GM10266 (cell line): ENCODE measurements at regions not wholly inside any gene's neighbourhood (a gene's known extent, or its start where the extent isn't known, plus 50 kb on each side); places are given as distances from the start of the nearest gene placed in this dataset.

Experiments used
- DNase-seq: peaks from one replicate; pipeline ENCODE4 v3.0.0; 2012; ENCODE audit errors: extremely low spot score
- TF ChIP-seq, protein P1 (sequence below): IDR thresholded peaks from 2 replicates; pipeline ENCODE4 v1.5.1; 2012; ENCODE audit warnings: mild to moderate bottlenecking, low read depth; ENCODE audit not compliant: control insufficient read depth, insufficient read depth; ENCODE audit errors: missing control alignments

DNA sequence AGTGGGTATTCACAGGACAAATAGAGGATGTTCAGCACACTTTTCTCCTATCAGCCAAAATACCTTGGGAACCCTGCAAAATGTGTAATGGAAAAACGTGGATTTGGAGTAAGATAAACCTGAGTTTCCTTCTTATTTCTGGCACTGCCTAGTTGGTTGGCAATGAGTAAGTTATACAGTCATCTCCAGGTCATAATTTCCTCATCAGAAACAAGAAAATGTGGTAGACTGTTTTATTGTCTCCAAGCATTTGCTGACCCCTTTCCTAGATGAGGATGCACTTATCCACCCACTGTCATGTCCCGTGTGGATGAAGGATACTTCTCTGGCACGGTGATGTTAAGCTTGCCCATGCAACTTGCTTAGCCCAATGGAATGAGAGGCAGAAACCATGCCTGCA is 458.0 kb downstream of the KIF2B start:
- TF ChIP-seq, protein P1, sequence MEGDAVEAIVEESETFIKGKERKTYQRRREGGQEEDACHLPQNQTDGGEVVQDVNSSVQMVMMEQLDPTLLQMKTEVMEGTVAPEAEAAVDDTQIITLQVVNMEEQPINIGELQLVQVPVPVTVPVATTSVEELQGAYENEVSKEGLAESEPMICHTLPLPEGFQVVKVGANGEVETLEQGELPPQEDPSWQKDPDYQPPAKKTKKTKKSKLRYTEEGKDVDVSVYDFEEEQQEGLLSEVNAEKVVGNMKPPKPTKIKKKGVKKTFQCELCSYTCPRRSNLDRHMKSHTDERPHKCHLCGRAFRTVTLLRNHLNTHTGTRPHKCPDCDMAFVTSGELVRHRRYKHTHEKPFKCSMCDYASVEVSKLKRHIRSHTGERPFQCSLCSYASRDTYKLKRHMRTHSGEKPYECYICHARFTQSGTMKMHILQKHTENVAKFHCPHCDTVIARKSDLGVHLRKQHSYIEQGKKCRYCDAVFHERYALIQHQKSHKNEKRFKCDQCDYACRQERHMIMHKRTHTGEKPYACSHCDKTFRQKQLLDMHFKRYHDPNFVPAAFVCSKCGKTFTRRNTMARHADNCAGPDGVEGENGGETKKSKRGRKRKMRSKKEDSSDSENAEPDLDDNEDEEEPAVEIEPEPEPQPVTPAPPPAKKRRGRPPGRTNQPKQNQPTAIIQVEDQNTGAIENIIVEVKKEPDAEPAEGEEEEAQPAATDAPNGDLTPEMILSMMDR = no peak
- no peak for DNase-seq

DNA sequence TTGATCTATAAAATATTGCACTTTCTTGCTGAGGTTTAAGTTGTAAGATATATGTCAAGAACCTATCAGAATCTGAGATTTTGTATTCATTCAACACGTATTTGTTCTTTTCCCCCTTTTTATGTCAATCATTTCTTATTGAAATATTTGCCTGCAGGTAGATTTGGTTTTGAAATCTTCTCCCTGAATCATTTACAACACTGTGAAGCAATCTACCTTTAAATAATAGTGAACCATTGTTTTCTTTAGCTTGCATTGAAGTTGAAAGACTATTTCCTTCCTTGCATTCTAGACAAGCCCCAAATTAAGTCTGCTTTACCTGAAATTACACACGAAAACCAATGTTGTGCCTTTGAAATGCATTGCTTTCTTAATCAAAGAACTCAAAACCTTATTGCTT is 460.2 kb downstream of the KIF2B start:
- no peak for DNase-seq
- TF ChIP-seq, protein P1 = no peak

DNA sequence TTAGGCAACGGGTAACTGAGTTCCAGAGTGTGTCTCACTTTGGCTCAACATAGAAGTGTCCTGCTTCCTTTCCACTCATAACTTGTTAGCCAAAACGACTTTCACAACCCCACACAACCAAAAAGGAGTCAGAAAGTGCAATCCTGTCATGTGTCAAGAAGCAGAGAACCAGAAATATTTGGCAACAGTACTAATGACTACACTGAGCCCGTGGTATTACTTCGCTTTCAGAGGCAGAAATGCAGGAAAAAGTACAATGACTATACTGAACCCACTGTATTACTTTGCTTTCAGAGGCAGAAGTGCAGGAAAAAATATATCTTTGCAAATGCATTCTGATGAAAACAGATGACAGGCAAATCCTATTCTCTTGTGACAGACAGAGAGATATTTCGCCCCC is 484.6 kb downstream of the KIF2B start:
- TF ChIP-seq, protein P1 = no peak
- no peak for DNase-seq

DNA sequence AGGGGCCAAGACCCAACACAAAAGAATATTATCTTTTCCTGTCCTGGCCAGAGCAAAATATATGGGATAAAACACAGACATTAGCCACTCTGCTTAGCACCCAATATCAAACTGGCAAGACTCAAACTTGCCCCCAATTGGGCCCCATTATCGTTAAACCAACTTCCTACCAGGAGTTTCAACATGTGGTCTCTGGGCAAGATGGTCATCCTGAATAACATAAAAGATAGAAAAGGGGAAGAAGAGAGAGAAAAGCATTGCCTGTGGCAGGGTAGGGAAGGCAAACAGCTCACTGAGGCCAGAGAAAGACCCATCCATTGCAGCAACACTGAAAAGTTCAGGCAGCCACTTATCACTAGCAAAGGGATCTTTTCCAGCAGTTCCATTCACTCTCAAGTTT is 502.1 kb downstream of the KIF2B start:
- TF ChIP-seq, protein P1 = no peak
- DNase-seq = no peak

DNA sequence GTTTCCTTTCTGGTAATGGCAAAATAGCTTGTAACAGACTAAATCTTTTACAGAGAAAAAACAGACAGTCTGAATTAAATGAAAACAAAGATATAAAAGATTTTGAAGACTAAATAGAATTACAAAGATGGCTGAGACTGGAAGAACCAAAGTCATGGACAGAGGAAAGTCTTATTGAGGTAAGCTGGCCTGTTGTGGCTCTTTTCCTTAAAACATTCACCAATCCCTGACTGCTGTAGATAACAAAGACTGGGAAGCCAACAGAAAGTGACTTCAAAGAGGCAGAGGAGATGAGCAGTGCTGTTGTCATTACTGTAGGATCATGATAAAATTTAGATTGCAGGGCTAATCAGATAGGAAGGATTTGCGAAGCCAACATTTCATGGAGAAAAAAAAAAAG is 517.0 kb downstream of the KIF2B start:
- TF ChIP-seq, protein P1 = no peak
- no peak for DNase-seq

DNA sequence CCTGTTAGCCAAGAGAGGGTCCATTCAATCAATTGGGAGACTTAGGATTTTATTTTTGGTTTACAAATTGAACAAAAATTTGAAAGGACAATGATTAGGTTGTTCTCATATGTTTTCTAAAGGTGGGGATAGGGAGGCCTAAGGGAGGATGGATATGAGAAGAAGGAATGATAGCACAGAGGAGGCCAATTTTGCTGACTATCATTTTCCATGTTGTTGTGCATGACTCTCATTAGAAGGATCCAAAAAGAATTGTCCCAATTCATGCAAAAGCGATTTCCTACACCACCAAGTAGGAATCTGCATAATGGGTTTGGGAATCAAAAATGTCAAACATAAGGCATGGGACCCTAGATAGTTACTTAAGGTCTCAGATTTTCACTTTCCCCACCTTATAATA is 524.8 kb downstream of the KIF2B start:
- TF ChIP-seq, protein P1 = no peak

DNA sequence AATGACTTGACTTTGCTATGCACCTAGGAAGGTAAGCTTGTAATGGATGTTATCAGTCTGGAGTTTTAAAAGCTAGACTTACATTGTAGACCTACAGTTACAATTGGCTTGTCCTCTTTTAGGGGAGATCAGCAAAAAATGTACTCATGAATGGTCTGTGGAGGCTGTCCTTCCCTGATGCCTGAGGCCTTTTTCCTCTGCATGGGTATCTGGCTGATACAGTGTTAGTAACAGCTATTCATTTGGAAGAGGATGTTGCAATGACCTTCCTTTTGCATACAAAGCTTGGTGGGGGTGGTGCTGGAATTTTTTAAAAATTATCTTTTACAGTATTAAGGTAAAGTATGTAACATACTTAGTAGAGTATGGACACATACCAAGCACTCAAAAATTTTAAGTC is 525.5 kb downstream of the KIF2B start:
- TF ChIP-seq, protein P1 = no peak
- DNase-seq = no peak

More for the DNA sequence above, 524.8 kb downstream of the KIF2B start:
- DNase-seq = no peak
